Lung (tissue), 11 donors: ENCODE measurements at regions not wholly inside any gene's neighbourhood (a gene's known extent, or its start where the extent isn't known, plus 50 kb on each side); places are given as distances from the start of the nearest gene placed in this dataset.

Experiments
- ATAC-seq: fragments of 200-7000 bp; cut with Tn5 transposase; one replicate; pipeline ENCODE4 v1.9.1; 2020; ENCODE audit warnings: moderate number of reproducible peaks; ENCODE audit not compliant: insufficient read depth, low FRiP score
- DNase-seq, 3 donors: peaks; one replicate each; pipeline ENCODE4 v3.0.0-alpha.2; 2013 to 2017
- H3K27ac ChIP-seq, 2 donors: one replicate each; pipeline ENCODE4 v1.5.1; 2013; ENCODE audit warnings: mild to moderate bottlenecking in 2 of 2, moderate library complexity in 2 of 2, control low read depth in 1 of 2, inconsistent platforms in 1 of 2, low read depth in 1 of 2, low read length in 1 of 2
- H3K27me3 ChIP-seq, 3 donors: one replicate each; pipeline ENCODE4 v1.5.1; 2013; ENCODE audit warnings: low read length in 2 of 3; ENCODE audit not compliant: control insufficient read depth in 3 of 3, insufficient read depth in 3 of 3
- H3K36me3 ChIP-seq, 4 donors: one replicate each; pipeline ENCODE4 v1.5.1; 2013; ENCODE audit warnings: low read length in 4 of 4, mild to moderate bottlenecking in 1 of 4, moderate library complexity in 1 of 4; ENCODE audit not compliant: control insufficient read depth in 4 of 4, insufficient read depth in 4 of 4
- H3K4me1 ChIP-seq, 5 donors: one replicate each; pipeline ENCODE4 v1.5.1; 2013; ENCODE audit warnings: low read length in 5 of 5, mild to moderate bottlenecking in 2 of 5, moderate library complexity in 1 of 5; ENCODE audit not compliant: control insufficient read depth in 5 of 5, insufficient read depth in 5 of 5
- H3K4me3 ChIP-seq: one replicate; pipeline ENCODE4 v1.5.1; 2013; ENCODE audit warnings: mild to moderate bottlenecking, control low read depth, moderate library complexity
- H3K9ac ChIP-seq, 2 donors: one replicate each; pipeline ENCODE4 v1.5.1; 2013; ENCODE audit warnings: low read length in 2 of 2, control low read depth in 1 of 2; ENCODE audit not compliant: insufficient read depth in 1 of 2
- H3K9me3 ChIP-seq, 4 donors: one replicate each; pipeline ENCODE4 v1.5.1; 2013; ENCODE audit warnings: low read length in 3 of 4, mild to moderate bottlenecking in 1 of 4, moderate library complexity in 1 of 4; ENCODE audit not compliant: control insufficient read depth in 4 of 4, insufficient read depth in 3 of 4
- WGBS, 2 donors: extraction: QIAGEN DNeasy Blood & Tissue Kit; methylation state at CpG; one replicate each; pipeline ENCODE4 v1.1.7; 2013; 5-methylcytosine and 5-hydroxymethylcytosine counted together
- TF ChIP-seq, protein P1 (sequence below): IDR thresholded peaks from 2 replicates; pipeline ENCODE4 v1.5.1; 2012; ENCODE audit warnings: mild to moderate bottlenecking; ENCODE audit errors: control extremely low read depth, extremely low read depth
- donor health status: control.
- donor health status: control.
- donor health status: Bipolar disorder and iron deficiency.
- donor health status: healthy.
- donor health status: DM: yes; HTN: yes; CAD: no.

- Histone ChIP-seq H3K9ac (no peak overlapping the region), H3K27me3 (no peaks in the 10 kb centered on the region), H3K4me3 (no peak overlapping the region), H3K36me3 (no peaks in the 10 kb centered on the region), H3K9me3 (no peaks in the 10 kb centered on the region), H3K4me1 (peaks cover 0 to 13% (median 0%) of the 10 kb centered on the region in 5 donors), H3K27ac (no peak overlapping the region)
- ATAC-seq (no peak), DNase-seq (no peak)
- TF ChIP-seq, protein P1, sequence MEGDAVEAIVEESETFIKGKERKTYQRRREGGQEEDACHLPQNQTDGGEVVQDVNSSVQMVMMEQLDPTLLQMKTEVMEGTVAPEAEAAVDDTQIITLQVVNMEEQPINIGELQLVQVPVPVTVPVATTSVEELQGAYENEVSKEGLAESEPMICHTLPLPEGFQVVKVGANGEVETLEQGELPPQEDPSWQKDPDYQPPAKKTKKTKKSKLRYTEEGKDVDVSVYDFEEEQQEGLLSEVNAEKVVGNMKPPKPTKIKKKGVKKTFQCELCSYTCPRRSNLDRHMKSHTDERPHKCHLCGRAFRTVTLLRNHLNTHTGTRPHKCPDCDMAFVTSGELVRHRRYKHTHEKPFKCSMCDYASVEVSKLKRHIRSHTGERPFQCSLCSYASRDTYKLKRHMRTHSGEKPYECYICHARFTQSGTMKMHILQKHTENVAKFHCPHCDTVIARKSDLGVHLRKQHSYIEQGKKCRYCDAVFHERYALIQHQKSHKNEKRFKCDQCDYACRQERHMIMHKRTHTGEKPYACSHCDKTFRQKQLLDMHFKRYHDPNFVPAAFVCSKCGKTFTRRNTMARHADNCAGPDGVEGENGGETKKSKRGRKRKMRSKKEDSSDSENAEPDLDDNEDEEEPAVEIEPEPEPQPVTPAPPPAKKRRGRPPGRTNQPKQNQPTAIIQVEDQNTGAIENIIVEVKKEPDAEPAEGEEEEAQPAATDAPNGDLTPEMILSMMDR: no peak
- 93 to 94% methylated on average over 4 of the region's 4 CpGs for WGBS, 2 donors
Measured at GRCh38 chr2:128640166-128640844, 321.6 kb upstream of the HS6ST1 start.

DNA sequence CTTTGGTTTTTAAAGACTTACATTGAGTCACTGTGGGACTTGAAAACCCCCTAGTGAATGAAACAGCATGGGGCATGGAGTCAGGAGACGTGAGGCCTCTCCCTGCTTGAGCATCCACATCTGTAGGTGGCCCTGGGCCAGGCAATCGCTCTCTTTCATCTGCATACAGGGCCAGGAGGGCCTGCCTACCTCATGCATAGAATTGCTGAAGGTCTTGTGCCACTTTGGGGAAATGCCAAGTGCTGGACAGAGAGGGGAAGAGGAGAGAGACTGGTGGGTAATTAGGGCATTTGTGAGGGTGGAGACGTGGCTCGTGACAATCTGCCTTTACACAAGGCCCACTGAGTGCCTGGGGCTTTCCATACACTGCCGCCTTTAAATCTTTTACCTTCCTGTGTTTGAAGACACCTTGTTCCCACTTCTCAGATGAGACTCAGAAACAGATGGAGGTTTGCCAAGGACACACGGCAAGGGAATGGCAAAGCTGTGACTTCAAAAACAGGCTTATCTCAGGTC is 322.2 kb upstream of the HS6ST1 start:
- Histone ChIP-seq H3K27ac (no peak overlapping the region), H3K4me1 (peaks cover 0 to 13% (median 0%) of the 10 kb centered on the region in 5 donors), H3K27me3 (no peaks in the 10 kb centered on the region), H3K4me3 (no peak overlapping the region), H3K9ac (no peak overlapping the region), H3K36me3 (no peaks in the 10 kb centered on the region), H3K9me3 (no peaks in the 10 kb centered on the region)
- ATAC-seq (no peak), DNase-seq (no peak)
- 78 to 86% methylated on average over 6 of the region's 6 CpGs for WGBS, 2 donors
- TF ChIP-seq, protein P1: no peak

DNA sequence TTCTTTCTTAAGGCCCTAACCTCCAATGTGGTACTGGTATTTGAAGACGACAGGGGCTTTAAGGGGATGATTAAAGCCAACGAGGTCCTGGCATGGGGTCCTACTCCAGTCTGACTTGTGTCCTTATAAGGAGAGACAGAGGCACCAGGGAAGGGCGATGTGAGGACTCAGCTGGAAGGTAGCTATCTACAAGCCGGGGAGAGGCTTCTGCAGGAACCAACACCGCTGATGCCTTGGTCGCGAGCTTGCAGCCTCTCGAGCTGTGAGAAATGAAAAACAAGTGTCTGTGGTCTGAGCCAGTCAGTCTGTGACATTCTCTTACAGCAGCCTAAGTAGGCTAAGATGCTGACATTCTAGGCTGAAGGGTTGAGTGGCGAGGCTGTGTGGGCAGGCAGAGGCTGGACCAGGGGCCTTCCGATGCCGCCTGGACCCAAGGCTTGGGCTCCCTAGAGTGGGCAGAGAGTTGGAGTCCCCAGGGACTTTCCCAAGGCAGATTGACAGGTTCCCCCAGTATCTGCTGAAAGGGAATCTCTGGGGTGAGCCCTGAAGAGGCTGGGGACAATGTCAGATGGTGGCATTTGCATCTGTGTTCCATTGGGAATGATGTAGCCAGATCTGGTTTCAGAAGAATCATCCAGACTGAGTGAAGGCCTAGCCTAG is 322.9 kb upstream of the HS6ST1 start:
- TF ChIP-seq, protein P1: no peak
- WGBS, 2 donors: 90 to 94% methylated on average over 11 of the region's 11 CpGs
- no peak overlapping the region for H3K9ac ChIP-seq
- H3K27ac ChIP-seq: no peak overlapping the region
- ATAC-seq (no peak), DNase-seq (no peak)
- H3K36me3 ChIP-seq: no peaks in the 10 kb centered on the region
- H3K4me1 ChIP-seq: peaks cover 0 to 13% (median 0%) of the 10 kb centered on the region in 5 donors
- no peaks in the 10 kb centered on the region for H3K9me3 ChIP-seq
- no peaks in the 10 kb centered on the region for H3K27me3 ChIP-seq
- no peak overlapping the region for H3K4me3 ChIP-seq
